Adrenal gland (tissue), 5 donors: ENCODE measurements at regions not wholly inside any gene's neighbourhood (a gene's known extent, or its start where the extent isn't known, plus 50 kb on each side); places are given as distances from the start of the nearest gene placed in this dataset.

ENCODE experiments used
- POLR2A ChIP-seq, 2 donors: fragments of 450-650 bp; IDR thresholded peaks; one replicate each; pipeline ENCODE4 v1.6.1; 2017; ENCODE audit warnings: antibody characterized with exemption in 2 of 2, mild to moderate bottlenecking in 2 of 2, moderate library complexity in 1 of 2
- TF ChIP-seq, protein P1 (sequence below), 6 experiments: fragments of 450-650 bp in 4 of 6; fragments of 200-600 bp in 2 of 6; sonication (generic) in 1 of 6; IDR thresholded peaks; 1 replicate in 5 of 6; 2 replicates in 1 of 6; pipeline versions ENCODE4 v1.5.1 to v1.8.0; 2016 to 2021; ENCODE audit warnings: antibody characterized with exemption in 6 of 6, mild to moderate bottlenecking in 2 of 6, moderate library complexity in 1 of 6
- donor health status: DM: no; HTN: no; CAD: no.

DNA sequence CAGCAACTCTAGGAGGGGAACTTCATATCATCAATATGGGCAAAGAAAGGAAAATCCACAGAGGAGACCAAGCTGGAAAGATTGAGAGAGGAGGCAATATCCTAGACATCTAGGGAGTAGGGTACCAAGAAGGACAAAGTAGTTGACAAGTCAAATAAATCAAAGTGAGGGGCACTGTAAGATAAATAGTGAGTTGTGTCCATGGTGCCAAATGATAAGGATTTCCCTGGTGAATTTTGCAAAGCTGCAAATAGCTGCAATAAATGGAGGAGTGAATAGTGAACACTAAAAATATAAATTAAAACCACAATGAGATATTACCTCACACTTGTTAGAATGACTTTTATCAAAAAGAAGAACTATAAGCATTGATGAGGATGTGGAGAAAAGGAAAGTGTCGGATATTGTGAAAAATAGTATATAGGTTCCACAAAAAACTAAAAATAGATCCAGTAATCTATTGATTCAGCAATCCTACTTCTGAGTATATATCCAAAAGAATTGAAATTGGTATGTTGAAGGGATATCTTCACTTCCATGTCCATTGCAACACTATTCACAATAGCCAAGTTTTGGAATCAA is 258.2 kb upstream of the FN1 start:
- no peak for TF ChIP-seq POLR2A (IDR thresholded peaks at IDR 0.05)
- TF ChIP-seq, protein P1, sequence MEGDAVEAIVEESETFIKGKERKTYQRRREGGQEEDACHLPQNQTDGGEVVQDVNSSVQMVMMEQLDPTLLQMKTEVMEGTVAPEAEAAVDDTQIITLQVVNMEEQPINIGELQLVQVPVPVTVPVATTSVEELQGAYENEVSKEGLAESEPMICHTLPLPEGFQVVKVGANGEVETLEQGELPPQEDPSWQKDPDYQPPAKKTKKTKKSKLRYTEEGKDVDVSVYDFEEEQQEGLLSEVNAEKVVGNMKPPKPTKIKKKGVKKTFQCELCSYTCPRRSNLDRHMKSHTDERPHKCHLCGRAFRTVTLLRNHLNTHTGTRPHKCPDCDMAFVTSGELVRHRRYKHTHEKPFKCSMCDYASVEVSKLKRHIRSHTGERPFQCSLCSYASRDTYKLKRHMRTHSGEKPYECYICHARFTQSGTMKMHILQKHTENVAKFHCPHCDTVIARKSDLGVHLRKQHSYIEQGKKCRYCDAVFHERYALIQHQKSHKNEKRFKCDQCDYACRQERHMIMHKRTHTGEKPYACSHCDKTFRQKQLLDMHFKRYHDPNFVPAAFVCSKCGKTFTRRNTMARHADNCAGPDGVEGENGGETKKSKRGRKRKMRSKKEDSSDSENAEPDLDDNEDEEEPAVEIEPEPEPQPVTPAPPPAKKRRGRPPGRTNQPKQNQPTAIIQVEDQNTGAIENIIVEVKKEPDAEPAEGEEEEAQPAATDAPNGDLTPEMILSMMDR (IDR thresholded peaks at IDR 0.05): no peak
